Keratinocyte (primary cell): ENCODE measurements at regions not wholly inside any gene's neighbourhood (a gene's known extent, or its start where the extent isn't known, plus 50 kb on each side); places are given as distances from the start of the nearest gene placed in this dataset.

Experiments used
- DNase-seq: peaks from one replicate; pipeline ENCODE4 v3.0.0-alpha.2; 2011; ENCODE audit warnings: low read depth, missing footprints, low spot score
- FAIRE-seq: peaks from 2 replicates; lab custom pipeline; 2011; peaks lifted over from hg19 to GRCh38; lab: Jason Lieb, UNC
- H2AFZ ChIP-seq: 2 replicates; pipeline ENCODE4 v1.6.0; 2012; ENCODE audit warnings: low read length, control low read depth, inconsistent platforms; ENCODE audit not compliant: control insufficient read depth
- H3K27ac ChIP-seq: 2 replicates; pipeline ENCODE4 v1.5.1; 2011; ENCODE audit warnings: low read length; ENCODE audit not compliant: control insufficient read depth, insufficient read depth
- H3K27me3 ChIP-seq: 3 replicates; pipeline ENCODE4 v1.6.0; 2011; ENCODE audit warnings: low read length; ENCODE audit not compliant: control insufficient read depth, insufficient read depth; ENCODE audit errors: extremely low read depth
- H3K36me3 ChIP-seq, 2 experiments: 2 replicates in 1 of 2; 3 replicates in 1 of 2; pipeline ENCODE4 v1.5.1; 2011; ENCODE audit warnings: low read length in 2 of 2, mild to moderate bottlenecking in 1 of 2; ENCODE audit not compliant: control insufficient read depth in 2 of 2, insufficient read depth in 2 of 2; ENCODE audit errors: extremely low read depth in 1 of 2
- H3K4me1 ChIP-seq: 3 replicates; pipeline ENCODE4 v1.5.1; 2011; ENCODE audit warnings: low read length; ENCODE audit not compliant: control insufficient read depth, insufficient read depth; ENCODE audit errors: extremely low read depth
- H3K4me2 ChIP-seq: 3 replicates; pipeline ENCODE4 v1.6.0; 2011; ENCODE audit warnings: low read depth, low read length; ENCODE audit not compliant: control insufficient read depth, insufficient read depth; ENCODE audit errors: extremely low read depth
- H3K4me3 ChIP-seq, 3 experiments: fragments of 200-600 bp in 1 of 3; sonication (generic) in 1 of 3; 2 replicates in 2 of 3; 3 replicates in 1 of 3; pipeline ENCODE4 v1.5.1; 2011 to 2016; ENCODE audit warnings: low read length in 3 of 3, mild to moderate bottlenecking in 3 of 3, control low read depth in 2 of 3, inconsistent platforms in 1 of 3, low read depth in 1 of 3, mixed read lengths in 1 of 3, mixed run types in 1 of 3, moderate library complexity in 1 of 3; ENCODE audit not compliant: control insufficient read depth in 2 of 3, insufficient read depth in 2 of 3; ENCODE audit errors: extremely low read depth in 1 of 3
- H3K79me2 ChIP-seq: 2 replicates; pipeline ENCODE4 v1.6.0; 2012; ENCODE audit warnings: low read length; ENCODE audit not compliant: control insufficient read depth, insufficient read depth
- H3K9ac ChIP-seq: 3 replicates; pipeline ENCODE4 v1.6.0; 2011; ENCODE audit warnings: low read length; ENCODE audit not compliant: control insufficient read depth, insufficient read depth; ENCODE audit errors: extremely low read depth
- H3K9me1 ChIP-seq: 3 replicates; pipeline ENCODE4 v1.6.0; 2011; ENCODE audit warnings: low read length; ENCODE audit not compliant: control insufficient read depth, insufficient read depth; ENCODE audit errors: extremely low read depth
- H3K9me3 ChIP-seq: 2 replicates; pipeline ENCODE4 v1.5.1; 2012; ENCODE audit warnings: low read depth, low read length; ENCODE audit not compliant: control insufficient read depth
- H4K20me1 ChIP-seq: 3 replicates; pipeline ENCODE4 v1.6.0; 2011; ENCODE audit warnings: low read length; ENCODE audit not compliant: control insufficient read depth, insufficient read depth; ENCODE audit errors: extremely low read depth
- CTCF ChIP-seq, 3 experiments: IDR thresholded peaks in 1 of 3; conservative IDR thresholded peaks in 1 of 3; optimal IDR thresholded peaks in 1 of 3; 2 replicates in 2 of 3; 3 replicates in 1 of 3; pipeline versions ENCODE3 to v1.5.1; 2011; ENCODE audit warnings: low read length in 3 of 3, mild to moderate bottlenecking in 3 of 3, moderate library complexity in 2 of 3, control low read depth in 1 of 3, inconsistent platforms in 1 of 3; ENCODE audit not compliant: insufficient read depth in 2 of 3; ENCODE audit errors: extremely low read depth in 1 of 3
- EZH2 ChIP-seq: IDR thresholded peaks from one replicate; pipeline ENCODE4 v1.6.1; 2012; ENCODE audit warnings: inconsistent platforms, mild to moderate bottlenecking, low read length, moderate library complexity
- dilution Hi-C: fragments of 300-500 bp; cut with MboI; formaldehyde crosslinking; loops from one replicate; pipeline ENCODE4 v1.7.0; 2020; ENCODE audit warnings: low sequenced_read_pairs; ENCODE audit not compliant: extremely low pct_ligation_motif_present

DNA sequence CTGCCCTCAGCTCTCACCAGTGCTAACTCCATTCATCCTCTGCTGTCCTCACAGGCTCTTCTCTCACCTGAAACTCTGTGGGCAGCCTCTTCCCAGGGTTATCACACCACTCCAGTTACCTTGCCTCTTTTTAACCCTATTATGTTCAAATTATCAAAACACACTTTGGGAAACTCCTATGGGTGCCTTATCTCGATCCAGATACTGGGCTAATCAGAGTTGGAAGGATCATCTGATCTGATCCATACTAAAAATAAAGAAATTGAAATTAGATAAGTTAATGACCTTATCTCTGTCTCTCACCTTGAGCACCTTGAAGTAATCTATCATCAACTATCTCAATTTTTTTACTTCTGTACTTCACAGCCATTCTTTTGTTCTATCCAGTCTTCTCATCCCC, 300.5 kb upstream of the ISL1 start:
- H3K9me3 ChIP-seq = peaks cover 2% of the 10 kb centered on the region
- H3K27ac ChIP-seq = no peak overlapping the region
- H3K9ac ChIP-seq = no peak overlapping the region
- dilution Hi-C loops = no loop called here
- H3K9me1 ChIP-seq = no peaks in the 10 kb centered on the region
- H3K4me3 ChIP-seq = no peak overlapping the region
- no peak for TF ChIP-seq EZH2
- TF ChIP-seq CTCF (optimal IDR thresholded peaks at IDR 0.05 in 1 of 3, IDR thresholded peaks at IDR 0.05 in 1 of 3, conservative IDR thresholded peaks at IDR 0.05 in 1 of 3; ENCODE audit: extremely low read depth in 1 of 3, insufficient read depth in 2 of 3, low read length in 3 of 3) = no peak
- no peaks in the 10 kb centered on the region for H4K20me1 ChIP-seq
- no peak for FAIRE-seq
- no peak overlapping the region for H3K4me2 ChIP-seq
- no peak for DNase-seq
- H3K79me2 ChIP-seq = no peaks in the 10 kb centered on the region
- no peak overlapping the region for H2AFZ ChIP-seq
- H3K4me1 ChIP-seq = no peaks in the 10 kb centered on the region
- H3K27me3 ChIP-seq = no peaks in the 10 kb centered on the region
- no peaks in the 10 kb centered on the region for H3K36me3 ChIP-seq

DNA sequence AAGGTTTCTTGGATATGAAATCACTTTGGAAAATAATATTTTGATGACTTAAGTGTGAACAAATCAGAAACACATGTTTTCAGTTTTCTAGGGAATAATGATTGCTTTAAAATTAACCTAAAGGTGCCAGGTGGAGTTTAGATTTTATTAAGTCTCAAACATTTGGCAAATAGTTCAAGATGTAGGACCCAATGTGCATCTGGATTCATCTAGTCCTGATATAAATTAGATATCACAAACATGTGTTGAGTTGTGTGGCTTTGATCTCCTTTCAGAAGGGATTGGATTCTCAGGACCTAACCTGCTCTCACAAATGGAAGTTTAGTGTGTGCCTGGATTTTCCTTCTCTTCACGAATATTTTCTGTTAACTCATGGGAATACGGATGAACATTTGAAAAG, 291.4 kb upstream of the ISL1 start:
- H3K4me1 ChIP-seq = no peaks in the 10 kb centered on the region
- no peaks in the 10 kb centered on the region for H3K9me3 ChIP-seq
- H3K27me3 ChIP-seq = no peaks in the 10 kb centered on the region
- no peak overlapping the region for H2AFZ ChIP-seq
- H3K9me1 ChIP-seq = no peaks in the 10 kb centered on the region
- no peak for DNase-seq
- FAIRE-seq = no peak
- dilution Hi-C loops = no loop called here
- H3K27ac ChIP-seq = no peak overlapping the region
- H3K79me2 ChIP-seq = no peaks in the 10 kb centered on the region
- H3K4me2 ChIP-seq = no peak overlapping the region
- no peaks in the 10 kb centered on the region for H4K20me1 ChIP-seq
- H3K9ac ChIP-seq = no peak overlapping the region
- H3K36me3 ChIP-seq = no peaks in the 10 kb centered on the region
- H3K4me3 ChIP-seq = no peak overlapping the region
- no peak for TF ChIP-seq CTCF (optimal IDR thresholded peaks at IDR 0.05 in 1 of 3, IDR thresholded peaks at IDR 0.05 in 1 of 3, conservative IDR thresholded peaks at IDR 0.05 in 1 of 3; ENCODE audit: extremely low read depth in 1 of 3, insufficient read depth in 2 of 3, low read length in 3 of 3)
- TF ChIP-seq EZH2 = no peak
